ENCODE measurements at regions not wholly inside any gene's neighbourhood (a gene's known extent, or its start where the extent isn't known, plus 50 kb on each side); places are given as distances from the start of the nearest gene placed in this dataset.

- TF ChIP-seq CTCF (IDR thresholded peaks at IDR 0.05 in 8 of 11, conservative IDR thresholded peaks at IDR 0.05 in 3 of 11) (no peak), POLR2A (IDR thresholded peaks at IDR 0.05) (no peak), POLR2AphosphoS5 (IDR thresholded peaks at IDR 0.05) (no peak)
Observed at GRCh38 chr21:20187028-20187427, 811.2 kb upstream of the NCAM2 start.
